HG02642 (cell line): ENCODE measurements at regions not wholly inside any gene's neighbourhood (a gene's known extent, or its start where the extent isn't known, plus 50 kb on each side); places are given as distances from the start of the nearest gene placed in this dataset.

Experiments used
- ATAC-seq: cut with Tn5 transposase; IDR thresholded peaks from one replicate; pipeline ENCODE4 v1.9.1; 2021; ENCODE audit warnings: mild to moderate bottlenecking; ENCODE audit not compliant: unreplicated experiment, poor library complexity

GRCh38 chr5:124292322-124292855 is 454.1 kb downstream of the ZNF608 start:
- ATAC-seq = no peak

- no peak for ATAC-seq
Observed at GRCh38 chr5:124289641-124290311, 456.7 kb downstream of the ZNF608 start.

DNA sequence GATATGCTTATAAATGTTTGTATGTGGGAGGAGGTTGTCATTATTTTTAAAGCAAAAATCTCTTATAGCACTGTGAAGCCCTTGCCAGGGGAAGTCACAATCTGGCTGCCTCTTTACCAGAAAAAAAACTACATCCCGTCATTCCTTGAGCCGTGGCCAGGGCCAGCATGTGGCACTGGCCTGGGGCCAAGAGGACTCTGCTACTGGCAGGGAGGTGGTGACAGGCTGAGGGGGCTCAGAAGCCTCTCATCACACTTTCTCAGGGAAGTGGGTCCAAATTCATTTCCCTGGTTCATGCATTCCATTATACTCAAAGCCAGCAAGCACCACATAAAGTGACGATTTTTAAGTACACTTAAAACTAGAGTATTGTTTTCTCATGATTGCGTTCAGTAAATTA is 457.3 kb downstream of the ZNF608 start:
- no peak for ATAC-seq

GRCh38 chr5:124287813-124288212 is 458.6 kb downstream of the ZNF608 start:
- no peak for ATAC-seq

DNA sequence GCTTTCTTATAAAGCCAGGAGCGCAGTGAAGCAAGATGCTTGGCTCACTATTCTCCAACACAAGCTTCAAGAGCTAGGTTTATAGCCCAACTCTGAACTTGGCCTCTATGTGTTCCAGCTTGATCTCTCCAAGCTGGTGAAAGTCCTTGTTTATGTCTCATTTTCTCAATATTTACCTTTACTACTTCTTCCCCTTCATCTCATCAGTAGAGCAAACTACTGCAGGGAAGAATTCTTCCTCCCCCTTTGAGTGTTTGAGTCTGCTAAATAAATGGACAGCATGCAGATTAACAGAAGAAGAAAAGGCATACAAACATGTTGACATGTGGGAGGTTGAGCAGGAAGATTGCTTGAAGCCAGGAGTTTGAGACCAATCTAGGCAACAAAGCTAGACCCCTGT is 460.7 kb downstream of the ZNF608 start:
- ATAC-seq = no peak

GRCh38 chr5:124285071-124285470 is 461.4 kb downstream of the ZNF608 start:
- ATAC-seq = no peak

DNA sequence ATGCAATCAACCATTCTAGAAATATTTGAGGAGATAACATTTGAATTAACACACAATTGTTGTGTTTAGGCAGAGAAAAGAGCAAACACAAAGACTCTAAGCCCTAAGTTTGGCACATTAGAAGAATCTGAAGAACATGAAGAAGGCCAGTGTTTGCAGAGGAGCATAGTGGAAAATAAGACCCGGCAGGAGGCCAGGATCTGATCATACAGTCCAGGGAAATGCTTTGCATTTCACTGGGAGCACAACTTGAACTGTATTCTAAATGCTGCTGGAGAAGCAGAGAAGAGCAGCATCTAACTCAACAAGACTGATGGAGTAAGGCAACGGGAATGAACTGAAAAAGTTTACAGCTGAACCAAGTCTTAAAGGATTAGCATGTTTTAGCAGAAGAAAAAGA is 463.4 kb downstream of the ZNF608 start:
- no peak for ATAC-seq

- no peak for ATAC-seq
Observed at GRCh38 chr5:124280079-124280478, 466.4 kb downstream of the ZNF608 start.

DNA sequence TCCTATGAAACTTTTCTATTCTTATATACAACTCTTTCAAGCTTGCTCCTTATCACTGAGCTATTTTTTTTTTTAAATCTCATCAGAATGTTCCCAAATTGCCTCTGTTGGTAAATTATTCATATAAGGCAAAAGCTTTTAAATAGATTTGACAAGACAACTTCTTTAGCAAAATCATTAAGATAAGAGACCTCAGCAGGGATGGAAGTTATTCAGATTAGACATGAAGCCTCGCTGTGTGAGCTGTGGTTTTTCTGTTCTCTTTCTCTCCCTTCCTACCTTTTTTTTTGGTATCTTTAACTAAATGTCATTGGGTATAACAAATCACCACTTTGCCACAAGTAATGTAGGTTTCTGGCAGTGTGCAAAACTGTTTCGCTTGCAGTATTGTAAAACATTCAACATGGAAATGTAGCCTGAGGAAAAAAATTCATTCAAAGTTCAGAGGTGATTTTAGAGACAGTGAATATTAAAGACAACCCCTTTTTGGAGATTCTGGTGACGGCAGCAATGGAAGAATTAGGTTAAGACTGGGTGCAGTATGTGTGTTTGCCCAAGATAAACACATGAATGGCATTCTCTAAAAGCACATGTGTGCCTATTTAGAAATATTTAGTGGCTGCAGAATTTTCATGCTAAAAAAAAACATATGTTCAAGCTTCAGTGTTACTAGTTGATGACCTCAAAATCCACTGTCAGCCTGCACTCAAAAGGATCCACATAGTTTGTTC is 467.1 kb downstream of the ZNF608 start:
- no peak for ATAC-seq

GRCh38 chr5:124278636-124279035 is 467.8 kb downstream of the ZNF608 start:
- ATAC-seq = no peak

DNA sequence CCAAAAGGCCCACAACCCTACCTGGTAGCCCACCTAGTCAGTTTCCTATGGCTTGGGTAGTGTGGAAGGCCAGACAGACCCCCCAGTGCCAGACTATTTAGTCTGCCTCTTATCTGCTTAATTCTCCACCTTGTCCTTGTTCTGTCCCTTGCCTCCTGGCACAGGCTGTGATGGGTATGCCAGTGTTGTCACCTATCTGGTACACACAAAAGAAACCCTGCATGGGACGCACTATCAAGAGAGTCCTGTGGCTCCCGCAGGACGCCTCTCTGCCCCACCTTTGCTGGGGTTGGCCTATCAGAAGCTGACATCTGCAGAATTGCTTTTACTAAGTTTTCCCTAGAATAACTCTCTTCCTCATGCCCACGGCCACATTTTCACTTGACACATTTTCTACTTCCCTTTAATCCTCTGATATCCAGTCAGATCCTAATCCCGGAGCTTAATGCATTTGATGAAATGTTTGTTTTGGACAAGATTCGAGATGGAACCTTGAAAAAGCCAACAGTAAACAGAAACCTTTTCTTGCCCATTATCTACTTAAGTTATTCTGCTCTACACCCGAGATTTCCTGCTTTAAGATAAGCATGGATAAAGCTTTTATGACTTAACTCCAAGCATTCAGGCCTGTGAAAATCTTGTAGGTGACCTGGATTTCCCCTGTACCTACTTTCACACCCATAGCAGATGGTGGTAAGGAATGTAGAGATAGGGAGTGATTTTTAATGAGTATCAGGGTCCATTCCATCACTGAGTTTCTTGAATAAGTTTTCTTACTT is 468.5 kb downstream of the ZNF608 start:
- ATAC-seq = no peak

- ATAC-seq = no peak
Observed at GRCh38 chr5:124276166-124276565, 470.3 kb downstream of the ZNF608 start.

- ATAC-seq = no peak
Observed at GRCh38 chr5:124274949-124275348, 471.5 kb downstream of the ZNF608 start.

GRCh38 chr5:124264499-124264898 is 481.9 kb downstream of the ZNF608 start:
- no peak for ATAC-seq

DNA sequence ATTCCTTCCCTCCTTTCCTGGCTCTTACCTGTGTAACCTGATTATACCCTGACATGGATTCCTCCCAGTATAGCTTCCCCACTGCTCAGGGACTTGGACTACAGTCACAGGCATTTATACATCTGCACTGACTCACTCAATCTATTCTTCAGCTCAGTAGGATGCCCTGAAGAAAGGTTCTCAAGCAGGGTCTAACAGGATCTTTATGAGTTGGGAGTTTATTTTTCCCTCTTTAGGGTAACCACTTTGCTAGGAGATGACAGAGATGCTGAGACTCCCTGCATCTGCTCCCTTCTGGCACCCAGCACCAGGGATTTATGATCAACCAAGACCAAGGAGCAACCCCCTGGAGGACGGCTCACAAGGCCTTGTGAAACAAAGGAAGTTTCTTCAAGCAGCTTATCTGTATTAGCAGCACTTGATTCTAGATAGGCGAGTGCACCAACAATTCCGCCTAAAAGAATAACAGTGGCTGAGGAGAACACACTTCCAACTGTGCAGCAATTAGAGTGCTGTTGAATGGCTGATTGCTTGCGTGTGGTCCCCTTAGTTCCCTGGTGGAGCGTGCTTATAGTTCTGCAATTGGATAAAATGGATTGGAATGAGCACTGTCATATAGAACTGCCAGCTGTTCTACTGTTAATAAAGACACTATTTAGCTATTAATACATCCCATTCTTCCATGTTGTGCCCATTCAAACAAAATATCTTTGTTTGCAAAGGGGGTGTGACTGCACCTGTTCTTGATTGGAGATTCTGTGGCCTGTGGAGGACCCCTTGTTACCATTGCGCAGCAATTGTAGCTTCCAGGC is 482.6 kb downstream of the ZNF608 start:
- ATAC-seq = no peak

- no peak for ATAC-seq
Observed at GRCh38 chr5:124262991-124263571, 483.4 kb downstream of the ZNF608 start.

DNA sequence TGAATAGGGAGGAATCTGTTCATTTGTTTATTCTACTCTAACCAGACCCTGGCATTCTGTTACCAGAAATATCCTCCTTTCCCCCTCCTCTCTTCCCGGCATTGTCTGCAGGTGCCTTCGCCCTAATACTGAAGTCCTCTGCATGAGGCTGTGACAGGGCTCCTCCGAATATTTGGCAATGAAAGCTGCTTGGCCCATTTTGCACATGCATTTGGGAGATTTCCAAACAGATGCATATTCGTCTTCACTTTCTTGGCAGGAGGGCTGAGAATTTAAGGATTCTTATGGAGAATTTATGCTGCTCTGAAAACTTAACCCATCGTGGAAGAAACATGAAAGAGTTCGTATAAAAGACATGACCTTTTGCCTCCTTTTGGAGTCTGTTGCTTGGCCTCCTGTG is 484.0 kb downstream of the ZNF608 start:
- no peak for ATAC-seq

GRCh38 chr5:124261848-124262247 is 484.6 kb downstream of the ZNF608 start:
- ATAC-seq = no peak

GRCh38 chr5:124260921-124261515 is 485.4 kb downstream of the ZNF608 start:
- ATAC-seq = no peak
